ENCODE measurements at regions not wholly inside any gene's neighbourhood (a gene's known extent, or its start where the extent isn't known, plus 50 kb on each side); places are given as distances from the start of the nearest gene placed in this dataset.

- TF ChIP-seq, protein P1, sequence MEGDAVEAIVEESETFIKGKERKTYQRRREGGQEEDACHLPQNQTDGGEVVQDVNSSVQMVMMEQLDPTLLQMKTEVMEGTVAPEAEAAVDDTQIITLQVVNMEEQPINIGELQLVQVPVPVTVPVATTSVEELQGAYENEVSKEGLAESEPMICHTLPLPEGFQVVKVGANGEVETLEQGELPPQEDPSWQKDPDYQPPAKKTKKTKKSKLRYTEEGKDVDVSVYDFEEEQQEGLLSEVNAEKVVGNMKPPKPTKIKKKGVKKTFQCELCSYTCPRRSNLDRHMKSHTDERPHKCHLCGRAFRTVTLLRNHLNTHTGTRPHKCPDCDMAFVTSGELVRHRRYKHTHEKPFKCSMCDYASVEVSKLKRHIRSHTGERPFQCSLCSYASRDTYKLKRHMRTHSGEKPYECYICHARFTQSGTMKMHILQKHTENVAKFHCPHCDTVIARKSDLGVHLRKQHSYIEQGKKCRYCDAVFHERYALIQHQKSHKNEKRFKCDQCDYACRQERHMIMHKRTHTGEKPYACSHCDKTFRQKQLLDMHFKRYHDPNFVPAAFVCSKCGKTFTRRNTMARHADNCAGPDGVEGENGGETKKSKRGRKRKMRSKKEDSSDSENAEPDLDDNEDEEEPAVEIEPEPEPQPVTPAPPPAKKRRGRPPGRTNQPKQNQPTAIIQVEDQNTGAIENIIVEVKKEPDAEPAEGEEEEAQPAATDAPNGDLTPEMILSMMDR (conservative IDR thresholded peaks at IDR 0.05): no peak
- no peak for TF ChIP-seq ZFX (IDR thresholded peaks at IDR 0.05)
Measured at GRCh38 chr3:13125092-13126015, 52.1 kb upstream of the IQSEC1 start.
